MCF 10A (cell line): ENCODE measurements at regions not wholly inside any gene's neighbourhood (a gene's known extent, or its start where the extent isn't known, plus 50 kb on each side); places are given as distances from the start of the nearest gene placed in this dataset.

Experiments
- BruUV-seq: library from RNA; stranded (reverse); fragments of 400-500 nt; replicated peaks from 2 replicates; lab custom pipeline; 2021; lab: Mats Ljungman, UMichigan
- CTCF ChIA-PET: fragments of 300-600 bp; sonication (Branson Sonifier 250); formaldehyde crosslinking; extraction: SDS; loops from one replicate; lab custom pipeline; 2021; ENCODE audit warnings: antibody characterized with exemption, inconsistent platforms; lab: Yijun Ruan, JAX
- POLR2A ChIA-PET: fragments of 300-600, 350-650 bp; sonication (Branson Sonifier 250); formaldehyde crosslinking; extraction: SDS; loops from one replicate; lab custom pipeline; 2020; ENCODE audit warnings: antibody characterized with exemption, inconsistent platforms; lab: Yijun Ruan, JAX
- DNase-seq: peaks from one replicate; pipeline ENCODE4 v3.0.0-alpha.2; 2018; ENCODE audit not compliant: unreplicated experiment
- H3K27ac Mint-ChIP-seq: one replicate; pipeline ENCODE4 v1.8.0; 2022; ENCODE audit warnings: mild to moderate bottlenecking, low read depth, mixed read lengths; ENCODE audit not compliant: unreplicated experiment
- H3K27me3 Mint-ChIP-seq: one replicate; pipeline ENCODE4 v1.8.0; 2022; ENCODE audit warnings: mixed read lengths; ENCODE audit not compliant: insufficient read depth, unreplicated experiment
- H3K36me3 Mint-ChIP-seq: one replicate; pipeline ENCODE4 v1.8.0; 2022; ENCODE audit warnings: mild to moderate bottlenecking, moderate library complexity, mixed read lengths; ENCODE audit not compliant: insufficient read depth, unreplicated experiment
- H3K4me1 Mint-ChIP-seq: one replicate; pipeline ENCODE4 v1.8.0; 2022; ENCODE audit warnings: mixed read lengths; ENCODE audit not compliant: insufficient read depth, unreplicated experiment
- H3K4me3 Mint-ChIP-seq: one replicate; pipeline ENCODE4 v1.8.0; 2022; ENCODE audit warnings: mild to moderate bottlenecking, moderate library complexity, mixed read lengths; ENCODE audit not compliant: unreplicated experiment
- H3K9me3 Mint-ChIP-seq: one replicate; pipeline ENCODE4 v1.8.0; 2022; ENCODE audit warnings: mixed read lengths; ENCODE audit not compliant: unreplicated experiment
- intact Hi-C: fragments of 100-400 bp; cut with micrococcal nuclease; formaldehyde crosslinking; loops from 2 replicates; pipeline ENCODE4 v1.14.1; 2022
- TF ChIP-seq, protein P1 (sequence below): fragments of 200-600 bp; IDR thresholded peaks from one replicate; pipeline ENCODE4 v1.8.0; 2022; ENCODE audit warnings: antibody characterized with exemption, mild to moderate bottlenecking; ENCODE audit not compliant: unreplicated experiment

DNA sequence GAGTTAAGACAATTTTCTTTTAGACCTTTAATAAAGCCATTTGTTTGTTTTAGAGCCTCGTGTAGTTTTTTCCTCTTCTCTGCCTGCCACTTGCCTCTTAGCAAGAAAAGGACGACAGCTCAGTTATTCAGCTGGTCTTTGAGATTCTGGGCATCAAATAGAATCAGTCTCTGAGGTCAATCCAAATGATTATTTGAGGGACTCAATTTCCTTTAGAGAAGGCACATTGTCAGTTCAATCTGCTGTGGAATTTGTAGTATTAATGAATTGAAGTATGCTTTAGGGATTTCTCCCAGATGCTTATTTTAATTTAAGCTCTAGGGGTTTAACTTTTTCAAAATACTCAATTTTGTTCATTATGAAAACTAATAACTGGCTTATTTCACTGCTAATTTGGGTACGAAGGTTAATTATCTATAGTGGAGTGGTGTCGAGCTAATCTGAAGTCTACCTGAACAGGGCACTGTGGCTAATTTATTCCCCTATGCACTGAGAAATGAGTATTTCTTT lies 841.2 kb upstream of the AUTS2 start:
- TF ChIP-seq, protein P1, sequence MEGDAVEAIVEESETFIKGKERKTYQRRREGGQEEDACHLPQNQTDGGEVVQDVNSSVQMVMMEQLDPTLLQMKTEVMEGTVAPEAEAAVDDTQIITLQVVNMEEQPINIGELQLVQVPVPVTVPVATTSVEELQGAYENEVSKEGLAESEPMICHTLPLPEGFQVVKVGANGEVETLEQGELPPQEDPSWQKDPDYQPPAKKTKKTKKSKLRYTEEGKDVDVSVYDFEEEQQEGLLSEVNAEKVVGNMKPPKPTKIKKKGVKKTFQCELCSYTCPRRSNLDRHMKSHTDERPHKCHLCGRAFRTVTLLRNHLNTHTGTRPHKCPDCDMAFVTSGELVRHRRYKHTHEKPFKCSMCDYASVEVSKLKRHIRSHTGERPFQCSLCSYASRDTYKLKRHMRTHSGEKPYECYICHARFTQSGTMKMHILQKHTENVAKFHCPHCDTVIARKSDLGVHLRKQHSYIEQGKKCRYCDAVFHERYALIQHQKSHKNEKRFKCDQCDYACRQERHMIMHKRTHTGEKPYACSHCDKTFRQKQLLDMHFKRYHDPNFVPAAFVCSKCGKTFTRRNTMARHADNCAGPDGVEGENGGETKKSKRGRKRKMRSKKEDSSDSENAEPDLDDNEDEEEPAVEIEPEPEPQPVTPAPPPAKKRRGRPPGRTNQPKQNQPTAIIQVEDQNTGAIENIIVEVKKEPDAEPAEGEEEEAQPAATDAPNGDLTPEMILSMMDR = no peak
- no peaks in the 10 kb centered on the region for H3K36me3 Mint-ChIP-seq
- H3K27ac Mint-ChIP-seq = no peak overlapping the region
- no peaks in the 10 kb centered on the region for H3K4me1 Mint-ChIP-seq
- peaks cover 65% of the 10 kb centered on the region for H3K9me3 Mint-ChIP-seq
- ChIA-PET POLR2A (no interaction called here), CTCF (interaction anchor here (0.7 kb wide), 1 partner anchor 15 kb away, joined by 3 read pairs; no protein-coding TSS in a partner anchor)
- no TSS peak for BruUV-seq
- no peak for DNase-seq
- intact Hi-C loops = no loop called here
- no peaks in the 10 kb centered on the region for H3K27me3 Mint-ChIP-seq
- H3K4me3 Mint-ChIP-seq = no peak overlapping the region

DNA sequence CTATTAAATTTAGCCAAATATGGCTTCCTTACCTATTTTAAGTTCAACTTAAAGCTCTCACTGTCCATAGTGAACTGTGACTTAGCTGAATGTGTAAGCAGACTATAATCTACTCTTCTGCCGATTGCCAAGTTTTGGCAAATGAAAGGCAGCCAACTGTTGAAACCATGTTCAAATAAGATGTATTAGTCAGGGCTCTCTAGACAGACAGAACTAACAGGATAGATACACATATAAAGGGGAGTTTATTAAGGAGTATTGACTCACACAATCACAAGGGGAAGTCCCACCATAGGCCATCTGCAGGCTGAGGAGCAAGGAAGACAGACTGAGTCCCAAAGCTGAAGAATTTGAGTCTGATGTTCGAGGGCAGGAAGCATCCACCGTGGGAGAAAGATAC lies 837.7 kb upstream of the AUTS2 start:
- intact Hi-C loops = no loop called here
- Mint-ChIP-seq H3K4me3 (no peak overlapping the region), H3K4me1 (no peaks in the 10 kb centered on the region), H3K9me3 (peaks cover 49% of the 10 kb centered on the region), H3K27ac (no peak overlapping the region), H3K27me3 (no peaks in the 10 kb centered on the region), H3K36me3 (no peaks in the 10 kb centered on the region)
- DNase-seq = no peak
- ChIA-PET POLR2A (no interaction called here), CTCF (no interaction called here)
- no TSS peak for BruUV-seq
- TF ChIP-seq, protein P1 = no peak

DNA sequence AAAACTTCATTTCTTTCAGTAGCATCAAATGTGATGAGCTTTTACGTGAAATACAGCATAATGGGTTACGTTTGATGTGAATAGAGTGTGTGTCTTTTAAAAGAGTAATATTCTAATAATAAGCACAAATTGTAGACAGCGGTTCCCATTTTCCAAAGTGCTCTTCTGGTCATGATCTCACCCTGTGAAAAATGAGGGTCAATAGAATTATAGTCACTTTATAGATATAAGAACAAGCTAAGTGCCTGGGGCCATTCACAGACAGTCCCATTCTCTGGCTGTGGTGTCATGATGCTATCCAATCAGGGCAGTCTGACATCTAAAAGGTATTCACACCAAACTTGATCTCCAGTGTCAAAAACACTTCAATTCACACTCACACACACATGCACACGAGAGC lies 830.8 kb upstream of the AUTS2 start:
- CTCF ChIA-PET = no interaction called here
- Mint-ChIP-seq H3K36me3 (no peaks in the 10 kb centered on the region), H3K27ac (no peak overlapping the region), H3K9me3 (peaks cover 23% of the 10 kb centered on the region), H3K4me1 (no peaks in the 10 kb centered on the region), H3K27me3 (no peaks in the 10 kb centered on the region), H3K4me3 (no peak overlapping the region)
- BruUV-seq = no TSS peak
- POLR2A ChIA-PET = no interaction called here
- intact Hi-C loops = no loop called here
- TF ChIP-seq, protein P1 = no peak
- DNase-seq = no peak

DNA sequence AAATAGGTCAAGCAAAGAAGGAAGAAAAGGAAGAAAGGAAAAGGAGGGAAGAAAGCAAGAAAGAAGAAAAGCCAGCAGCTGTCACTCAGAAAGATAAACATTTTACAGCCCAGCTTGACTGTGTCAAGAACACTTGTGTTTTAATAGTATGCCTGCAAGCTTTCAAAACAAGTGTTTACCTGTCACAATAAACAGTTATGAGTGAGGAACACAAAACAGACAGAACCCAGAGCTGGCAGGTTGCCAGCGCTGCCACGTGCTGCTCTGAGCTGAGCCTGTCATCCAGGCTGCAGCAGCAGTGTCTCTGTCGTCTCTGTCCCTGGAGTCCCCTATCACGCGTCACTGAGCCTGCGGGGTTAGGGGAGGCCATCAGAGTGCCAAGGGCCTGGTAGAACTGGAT lies 827.6 kb upstream of the AUTS2 start:
- no peaks in the 10 kb centered on the region for H3K27me3 Mint-ChIP-seq
- TF ChIP-seq, protein P1 = no peak
- peaks cover 36% of the 10 kb centered on the region for H3K9me3 Mint-ChIP-seq
- H3K4me3 Mint-ChIP-seq = no peak overlapping the region
- H3K4me1 Mint-ChIP-seq = no peaks in the 10 kb centered on the region
- no peak overlapping the region for H3K27ac Mint-ChIP-seq
- no peak for DNase-seq
- no peaks in the 10 kb centered on the region for H3K36me3 Mint-ChIP-seq
- intact Hi-C loops = no loop called here
- ChIA-PET POLR2A (no interaction called here), CTCF (interaction anchor here (0.8 kb wide), 1 partner anchor 18 kb away, joined by 3 read pairs; no protein-coding TSS in a partner anchor)
- no TSS peak for BruUV-seq
